ENCODE measurements at regions not wholly inside any gene's neighbourhood (a gene's known extent, or its start where the extent isn't known, plus 50 kb on each side); places are given as distances from the start of the nearest gene placed in this dataset.

DNA sequence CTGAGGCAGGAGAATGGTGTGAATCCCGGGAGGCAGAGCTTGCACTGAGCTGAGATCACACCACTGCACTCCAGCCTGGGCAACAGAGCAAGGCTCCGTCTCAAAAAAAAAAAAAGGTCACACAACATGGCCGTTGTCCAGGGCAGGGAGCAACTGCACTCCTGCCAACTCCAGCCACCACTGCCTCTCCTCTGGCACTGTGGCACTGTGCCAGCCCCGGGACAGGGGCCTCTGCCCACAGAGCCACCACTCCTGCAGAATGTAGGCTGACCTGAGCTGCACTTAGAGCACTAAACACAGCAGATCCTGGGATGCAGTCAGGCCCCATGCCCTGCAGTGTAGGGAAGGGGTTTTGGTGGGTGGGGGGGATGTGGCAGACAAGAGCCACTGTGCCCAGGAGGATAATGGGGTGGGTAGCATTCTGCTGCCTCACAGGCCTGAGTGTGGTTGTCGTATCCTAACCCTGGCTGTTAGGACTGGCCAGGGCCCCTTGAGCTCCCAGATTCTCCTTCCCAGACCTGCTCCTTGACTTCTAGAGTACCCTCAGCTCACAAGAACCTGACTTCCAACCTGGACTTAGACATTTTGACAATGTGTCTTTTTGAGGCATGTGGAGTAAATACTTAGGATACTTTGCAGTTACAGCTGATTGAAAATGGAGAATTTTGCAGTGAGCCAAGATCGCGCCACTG, 69.4 kb upstream of the SH3RF3 start:
- TF ChIP-seq, protein P1, sequence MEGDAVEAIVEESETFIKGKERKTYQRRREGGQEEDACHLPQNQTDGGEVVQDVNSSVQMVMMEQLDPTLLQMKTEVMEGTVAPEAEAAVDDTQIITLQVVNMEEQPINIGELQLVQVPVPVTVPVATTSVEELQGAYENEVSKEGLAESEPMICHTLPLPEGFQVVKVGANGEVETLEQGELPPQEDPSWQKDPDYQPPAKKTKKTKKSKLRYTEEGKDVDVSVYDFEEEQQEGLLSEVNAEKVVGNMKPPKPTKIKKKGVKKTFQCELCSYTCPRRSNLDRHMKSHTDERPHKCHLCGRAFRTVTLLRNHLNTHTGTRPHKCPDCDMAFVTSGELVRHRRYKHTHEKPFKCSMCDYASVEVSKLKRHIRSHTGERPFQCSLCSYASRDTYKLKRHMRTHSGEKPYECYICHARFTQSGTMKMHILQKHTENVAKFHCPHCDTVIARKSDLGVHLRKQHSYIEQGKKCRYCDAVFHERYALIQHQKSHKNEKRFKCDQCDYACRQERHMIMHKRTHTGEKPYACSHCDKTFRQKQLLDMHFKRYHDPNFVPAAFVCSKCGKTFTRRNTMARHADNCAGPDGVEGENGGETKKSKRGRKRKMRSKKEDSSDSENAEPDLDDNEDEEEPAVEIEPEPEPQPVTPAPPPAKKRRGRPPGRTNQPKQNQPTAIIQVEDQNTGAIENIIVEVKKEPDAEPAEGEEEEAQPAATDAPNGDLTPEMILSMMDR (IDR thresholded peaks at IDR 0.05) = no peak
- peak overlapping the region; percentile 92 for H3K27ac ChIP-seq
- H3K4me1 ChIP-seq = peaks cover 35% of the 10 kb centered on the region
- no peaks in the 10 kb centered on the region for H3K79me2 ChIP-seq
- H2AFZ ChIP-seq = peak overlapping the region; percentile 75
- H3K27me3 ChIP-seq (ENCODE audit: control insufficient read depth, insufficient read depth, low read length) = no peaks in the 10 kb centered on the region
- no peaks in the 10 kb centered on the region for H3K9me3 ChIP-seq (ENCODE audit: control insufficient read depth, low read length)
- no peak overlapping the region for H3K4me3 ChIP-seq (ENCODE audit: low read depth, low read length)
- no peak overlapping the region for H3K9ac ChIP-seq
- H3K36me3 ChIP-seq (ENCODE audit: control insufficient read depth, insufficient read depth, low read length) = no peaks in the 10 kb centered on the region
- H3K4me2 ChIP-seq (ENCODE audit: low read length) = no peak overlapping the region

DNA sequence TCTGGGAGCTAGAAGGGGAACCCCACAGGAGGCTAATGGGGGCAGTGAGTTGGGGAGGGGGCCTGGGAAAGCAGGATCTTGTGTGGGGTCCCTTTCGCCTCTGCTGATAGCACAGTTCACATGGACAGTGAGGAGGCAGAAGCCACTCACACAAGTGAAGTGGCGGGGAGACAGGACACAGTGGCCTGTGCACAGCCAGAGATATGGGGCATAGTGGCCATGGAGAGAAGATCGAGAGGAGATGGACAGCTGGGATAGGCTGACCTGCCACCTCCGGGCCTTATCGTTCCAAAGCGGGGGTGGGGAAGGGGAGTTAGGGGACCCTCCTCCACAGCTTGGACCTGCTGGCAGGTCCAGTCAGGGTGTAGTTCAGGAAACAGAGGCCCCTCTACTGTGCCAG, 69.8 kb upstream of the EDAR start:
- TF ChIP-seq, protein P1 (IDR thresholded peaks at IDR 0.05) = no peak
- peak overlapping the region; percentile 92 for H3K27ac ChIP-seq
- no peaks in the 10 kb centered on the region for H3K79me2 ChIP-seq
- no peak overlapping the region for H3K4me3 ChIP-seq (ENCODE audit: low read depth, low read length)
- no peaks in the 10 kb centered on the region for H3K27me3 ChIP-seq (ENCODE audit: control insufficient read depth, insufficient read depth, low read length)
- H3K9me3 ChIP-seq (ENCODE audit: control insufficient read depth, low read length) = no peaks in the 10 kb centered on the region
- H3K9ac ChIP-seq = no peak overlapping the region
- peak overlapping the region; percentile 75 for H2AFZ ChIP-seq
- H3K4me2 ChIP-seq (ENCODE audit: low read length) = no peak overlapping the region
- no peaks in the 10 kb centered on the region for H3K36me3 ChIP-seq (ENCODE audit: control insufficient read depth, insufficient read depth, low read length)
- peaks cover 35% of the 10 kb centered on the region for H3K4me1 ChIP-seq

- Histone ChIP-seq H2AFZ (peak overlapping the region; percentile 75), H3K9ac (no peak overlapping the region), H3K79me2 (no peaks in the 10 kb centered on the region), H3K27me3 (ENCODE audit: control insufficient read depth, insufficient read depth, low read length) (no peaks in the 10 kb centered on the region), H3K4me1 (peaks cover 35% of the 10 kb centered on the region), H3K36me3 (ENCODE audit: control insufficient read depth, insufficient read depth, low read length) (no peaks in the 10 kb centered on the region), H3K4me2 (ENCODE audit: low read length) (no peak overlapping the region), H3K9me3 (ENCODE audit: control insufficient read depth, low read length) (no peaks in the 10 kb centered on the region), H3K4me3 (ENCODE audit: low read depth, low read length) (no peak overlapping the region), H3K27ac (peak overlapping the region; percentile 92)
- TF ChIP-seq, protein P1 (IDR thresholded peaks at IDR 0.05) = no peak
Measured at GRCh38 chr2:109058191-109058632, 69.2 kb upstream of the EDAR start.

GRCh38 chr2:109057686-109058085, 68.7 kb upstream of the EDAR start:
- Histone ChIP-seq H3K4me3 (ENCODE audit: low read depth, low read length) (no peak overlapping the region), H3K9ac (no peak overlapping the region), H2AFZ (peak overlapping the region; percentile 75), H3K27ac (peak overlapping the region; percentile 92), H3K4me2 (ENCODE audit: low read length) (no peak overlapping the region), H3K4me1 (peaks cover 35% of the 10 kb centered on the region), H3K27me3 (ENCODE audit: control insufficient read depth, insufficient read depth, low read length) (no peaks in the 10 kb centered on the region), H3K79me2 (no peaks in the 10 kb centered on the region), H3K36me3 (ENCODE audit: control insufficient read depth, insufficient read depth, low read length) (no peaks in the 10 kb centered on the region), H3K9me3 (ENCODE audit: control insufficient read depth, low read length) (no peaks in the 10 kb centered on the region)
- TF ChIP-seq, protein P1 (IDR thresholded peaks at IDR 0.05) = no peak

DNA sequence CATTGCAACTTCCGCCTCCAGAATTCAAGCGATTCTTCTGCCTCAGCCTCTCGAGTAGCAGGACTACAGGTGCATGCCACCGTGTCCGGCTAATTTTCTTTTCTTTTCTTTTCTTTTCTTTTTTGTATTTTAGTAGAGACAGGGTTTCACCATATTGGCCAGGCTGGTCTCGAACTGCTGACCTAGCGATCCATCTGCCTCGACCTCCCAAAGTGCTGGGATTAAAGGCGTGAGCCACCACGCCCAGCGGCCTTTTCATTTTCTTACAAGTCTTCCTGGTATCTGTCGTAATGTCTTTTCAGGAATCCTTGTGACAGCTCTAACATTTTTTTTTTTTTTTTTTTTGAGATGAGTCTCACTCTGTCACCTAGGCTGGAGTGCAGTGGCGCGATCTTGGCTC, 66.4 kb upstream of the EDAR start:
- Histone ChIP-seq H3K36me3 (ENCODE audit: control insufficient read depth, insufficient read depth, low read length) (no peaks in the 10 kb centered on the region), H3K4me1 (peaks cover 35% of the 10 kb centered on the region), H3K79me2 (no peaks in the 10 kb centered on the region), H3K27ac (no peak overlapping the region), H2AFZ (no peak overlapping the region), H3K4me2 (ENCODE audit: low read length) (no peak overlapping the region), H3K9ac (no peak overlapping the region), H3K27me3 (ENCODE audit: control insufficient read depth, insufficient read depth, low read length) (no peaks in the 10 kb centered on the region), H3K9me3 (ENCODE audit: control insufficient read depth, low read length) (no peaks in the 10 kb centered on the region), H3K4me3 (ENCODE audit: low read depth, low read length) (no peak overlapping the region)
- TF ChIP-seq, protein P1 (IDR thresholded peaks at IDR 0.05) = no peak

All from parathyroid adenoma (tissue), 2 donors.